Ectodermal cell (in vitro differentiated cells): ENCODE measurements at regions not wholly inside any gene's neighbourhood (a gene's known extent, or its start where the extent isn't known, plus 50 kb on each side); places are given as distances from the start of the nearest gene placed in this dataset.

ENCODE experiments used
- H3K27ac ChIP-seq: 2 replicates; pipeline ENCODE4 v1.7.0; 2013; ENCODE audit warnings: mild to moderate bottlenecking, low read depth, low read length; ENCODE audit not compliant: insufficient read depth, poor library complexity, severe bottlenecking
- H3K27me3 ChIP-seq: 2 replicates; pipeline ENCODE4 v1.7.0; 2013; ENCODE audit warnings: mild to moderate bottlenecking, low read length; ENCODE audit not compliant: insufficient read depth, control insufficient read depth, poor library complexity, severe bottlenecking
- H3K36me3 ChIP-seq: one replicate; pipeline ENCODE4 v1.7.0; 2013; ENCODE audit warnings: low read length; ENCODE audit not compliant: control insufficient read depth, insufficient read depth
- H3K4me1 ChIP-seq: one replicate; pipeline ENCODE4 v1.7.0; 2013; ENCODE audit warnings: low read length; ENCODE audit not compliant: control insufficient read depth, insufficient read depth
- H3K4me3 ChIP-seq: 2 replicates; pipeline ENCODE4 v1.7.0; 2013; ENCODE audit warnings: low read depth, low read length, control low read depth; ENCODE audit not compliant: insufficient read depth
- H3K9me3 ChIP-seq: 2 replicates; pipeline ENCODE4 v1.7.0; 2013; ENCODE audit warnings: mild to moderate bottlenecking, low read length, moderate library complexity; ENCODE audit not compliant: control insufficient read depth
- WGBS, 2 experiments: methylation state at CpG; one replicate each; pipeline ENCODE4 v1.1.7; 2013; ENCODE audit warnings: missing lambda C conversion rate in 2 of 2; 5-methylcytosine and 5-hydroxymethylcytosine counted together

- Histone ChIP-seq H3K4me1 (no peaks in the 10 kb centered on the region), H3K27ac (no peak overlapping the region), H3K9me3 (no peaks in the 10 kb centered on the region), H3K36me3 (no peaks in the 10 kb centered on the region), H3K27me3 (no peaks in the 10 kb centered on the region), H3K4me3 (no peak overlapping the region)
- 87 to 94% methylated on average over 1 to 2 of the region's 2 CpGs for WGBS, 2 experiments
These were observed 543.7 kb downstream of the ARAP2 start for GRCh38 chr4:35700663-35701062.

DNA sequence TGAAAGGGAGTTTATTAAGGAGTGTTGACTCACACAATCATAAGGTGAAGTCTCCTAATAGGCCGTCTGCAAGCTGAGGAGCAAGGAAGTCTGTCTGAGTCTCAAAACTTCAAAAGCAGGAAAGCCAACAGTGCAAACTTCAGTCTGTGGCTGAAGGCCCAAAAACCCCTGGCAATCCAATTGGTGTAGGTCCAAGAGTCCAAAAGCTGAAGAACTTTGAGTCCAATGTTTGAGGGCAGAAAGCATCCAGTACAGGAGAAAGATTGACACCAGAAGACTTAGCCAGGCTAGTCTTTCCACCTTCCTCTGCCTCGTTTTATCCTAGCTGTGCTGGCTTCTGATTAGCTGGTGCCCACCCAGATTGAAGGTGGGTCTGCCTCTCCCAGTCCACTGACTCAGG, 535.2 kb downstream of the ARAP2 start:
- Histone ChIP-seq H3K4me1 (no peaks in the 10 kb centered on the region), H3K9me3 (no peaks in the 10 kb centered on the region), H3K36me3 (no peaks in the 10 kb centered on the region), H3K27ac (no peak overlapping the region), H3K27me3 (no peaks in the 10 kb centered on the region), H3K4me3 (no peak overlapping the region)
- WGBS, 2 experiments: 89 to 93% methylated on average over 2 of the region's 2 CpGs

DNA sequence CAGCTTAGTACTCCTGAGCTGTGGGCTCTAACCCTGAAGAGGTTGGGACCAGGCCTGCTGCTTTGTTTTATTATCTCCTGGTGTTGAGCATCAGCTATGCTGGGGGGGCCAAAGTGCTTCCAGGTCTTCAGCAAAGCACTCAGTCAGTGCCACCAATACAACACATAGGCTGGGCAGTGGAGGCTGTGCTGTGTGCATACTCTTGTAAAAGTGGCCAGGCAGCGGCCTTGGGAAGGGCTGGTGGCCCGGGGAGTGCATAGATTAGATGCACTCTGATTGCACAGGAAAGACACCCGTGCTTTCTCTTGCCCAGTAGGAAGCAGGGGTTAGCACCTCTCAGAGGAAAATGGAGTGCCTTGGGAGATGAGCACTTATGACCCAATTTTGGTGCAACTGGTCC, 534.0 kb downstream of the ARAP2 start:
- Histone ChIP-seq H3K4me1 (no peaks in the 10 kb centered on the region), H3K4me3 (no peak overlapping the region), H3K27me3 (no peaks in the 10 kb centered on the region), H3K36me3 (no peaks in the 10 kb centered on the region), H3K9me3 (no peaks in the 10 kb centered on the region), H3K27ac (no peak overlapping the region)
- 81 to 91% methylated on average over 3 of the region's 3 CpGs for WGBS, 2 experiments

- WGBS, 2 experiments: 93 to 96% methylated on average over 2 of the region's 2 CpGs
- Histone ChIP-seq H3K27ac (no peak overlapping the region), H3K27me3 (no peaks in the 10 kb centered on the region), H3K36me3 (no peaks in the 10 kb centered on the region), H3K9me3 (no peaks in the 10 kb centered on the region), H3K4me1 (no peaks in the 10 kb centered on the region), H3K4me3 (no peak overlapping the region)
These were observed 533.2 kb downstream of the ARAP2 start for GRCh38 chr4:35711127-35711526.

GRCh38 chr4:35723973-35724372, 520.3 kb downstream of the ARAP2 start:
- no peak overlapping the region for H3K4me3 ChIP-seq
- H3K27ac ChIP-seq: no peak overlapping the region
- H3K36me3 ChIP-seq: no peaks in the 10 kb centered on the region
- H3K4me1 ChIP-seq: no peaks in the 10 kb centered on the region
- 98% methylated on average over 3 of the region's 3 CpGs for WGBS, 2 experiments
- H3K9me3 ChIP-seq: no peaks in the 10 kb centered on the region
- H3K27me3 ChIP-seq: no peaks in the 10 kb centered on the region

- Histone ChIP-seq H3K36me3 (no peaks in the 10 kb centered on the region), H3K27ac (no peak overlapping the region), H3K27me3 (no peaks in the 10 kb centered on the region), H3K4me3 (no peak overlapping the region), H3K9me3 (no peaks in the 10 kb centered on the region), H3K4me1 (no peaks in the 10 kb centered on the region)
- 100% methylated on average over 1 of the region's 1 CpG for WGBS, 2 experiments
These were observed 519.2 kb downstream of the ARAP2 start for GRCh38 chr4:35725131-35725530.

DNA sequence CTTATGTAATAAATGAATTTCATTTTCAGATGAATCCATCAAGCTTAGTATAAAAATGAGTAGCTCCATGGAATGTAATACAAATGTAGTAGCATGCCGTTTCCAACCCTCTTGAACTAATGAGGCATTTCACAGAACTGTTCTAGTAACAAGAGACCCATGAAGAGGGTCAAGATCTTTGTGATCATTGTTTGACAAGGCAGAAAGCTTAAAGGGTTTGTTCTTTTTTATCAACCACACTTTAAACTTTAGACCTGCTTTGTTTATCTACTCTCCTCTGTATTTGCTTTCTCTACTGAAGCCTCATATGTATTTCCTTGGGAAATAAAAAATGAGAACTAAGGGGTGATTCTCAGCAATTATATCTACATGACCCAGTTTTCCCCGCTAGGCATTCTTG, 513.9 kb downstream of the ARAP2 start:
- no peaks in the 10 kb centered on the region for H3K4me1 ChIP-seq
- no peaks in the 10 kb centered on the region for H3K36me3 ChIP-seq
- 86 to 91% methylated on average over 2 of the region's 2 CpGs for WGBS, 2 experiments
- H3K27ac ChIP-seq: no peak overlapping the region
- no peaks in the 10 kb centered on the region for H3K27me3 ChIP-seq
- H3K4me3 ChIP-seq: no peak overlapping the region
- H3K9me3 ChIP-seq: no peaks in the 10 kb centered on the region

DNA sequence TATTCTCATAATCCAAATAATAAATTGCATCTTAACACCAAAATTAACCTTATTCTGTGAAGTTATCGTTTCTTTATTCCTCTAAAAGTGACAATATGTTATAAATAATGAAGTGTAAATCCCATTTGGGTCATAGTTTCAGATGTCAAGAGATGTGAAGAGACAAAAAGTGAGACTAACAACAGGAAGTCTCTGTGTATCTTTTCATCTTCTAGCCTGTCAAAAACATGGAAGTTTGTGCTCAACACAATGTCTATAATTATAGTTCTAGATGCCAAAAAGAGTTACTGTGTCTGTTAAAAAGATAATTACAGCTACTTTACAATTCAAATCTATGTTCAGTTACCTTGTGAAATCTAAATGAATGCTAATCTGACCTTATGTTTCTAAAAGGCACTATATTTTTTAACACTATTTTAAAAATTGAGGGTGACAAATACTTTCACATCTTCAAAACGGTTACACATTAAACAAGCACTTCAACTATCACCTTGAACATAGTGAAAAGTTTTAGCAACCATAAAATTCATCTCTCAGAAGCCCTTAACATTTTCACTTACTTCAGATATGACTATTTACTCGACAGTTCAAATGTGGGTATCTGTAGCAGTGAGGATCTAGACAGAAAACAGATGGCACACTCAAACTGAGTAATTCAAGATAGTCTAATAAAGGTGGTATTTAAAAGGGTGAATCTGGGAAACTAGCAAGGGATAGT, 509.8 kb downstream of the ARAP2 start:
- H3K27me3 ChIP-seq: no peaks in the 10 kb centered on the region
- WGBS, 2 experiments: 84 to 88% methylated on average over 2 of the region's 3 CpGs

DNA sequence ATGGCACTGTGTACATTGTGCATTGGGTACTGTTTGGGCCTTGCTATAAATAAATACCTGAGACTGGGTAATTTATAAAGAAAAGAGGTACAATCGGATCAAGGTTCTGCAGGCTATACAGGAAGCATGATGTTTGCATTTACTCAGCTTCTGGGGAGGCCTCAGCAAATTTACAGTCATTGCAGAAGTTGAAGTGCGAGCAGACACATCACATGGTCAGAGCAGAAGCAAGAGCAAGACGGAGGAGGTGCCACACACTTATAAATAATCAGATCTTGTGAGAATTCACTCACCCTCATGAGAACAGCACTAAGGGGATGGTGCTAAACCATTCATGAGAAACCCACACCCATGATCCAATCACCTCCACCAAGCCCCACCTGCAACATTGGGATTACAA, 505.0 kb downstream of the ARAP2 start:
- no peaks in the 10 kb centered on the region for H3K27me3 ChIP-seq
- H3K9me3 ChIP-seq: no peaks in the 10 kb centered on the region
- no peaks in the 10 kb centered on the region for H3K4me1 ChIP-seq
- H3K4me3 ChIP-seq: no peak overlapping the region
- no peaks in the 10 kb centered on the region for H3K36me3 ChIP-seq
- WGBS, 2 experiments: 92 to 95% methylated on average over 3 of the region's 3 CpGs
- H3K27ac ChIP-seq: no peak overlapping the region

More for the DNA sequence above, 509.8 kb downstream of the ARAP2 start:
- Histone ChIP-seq H3K4me3 (no peak overlapping the region), H3K27ac (no peak overlapping the region), H3K9me3 (no peaks in the 10 kb centered on the region), H3K36me3 (no peaks in the 10 kb centered on the region), H3K4me1 (no peaks in the 10 kb centered on the region)

DNA sequence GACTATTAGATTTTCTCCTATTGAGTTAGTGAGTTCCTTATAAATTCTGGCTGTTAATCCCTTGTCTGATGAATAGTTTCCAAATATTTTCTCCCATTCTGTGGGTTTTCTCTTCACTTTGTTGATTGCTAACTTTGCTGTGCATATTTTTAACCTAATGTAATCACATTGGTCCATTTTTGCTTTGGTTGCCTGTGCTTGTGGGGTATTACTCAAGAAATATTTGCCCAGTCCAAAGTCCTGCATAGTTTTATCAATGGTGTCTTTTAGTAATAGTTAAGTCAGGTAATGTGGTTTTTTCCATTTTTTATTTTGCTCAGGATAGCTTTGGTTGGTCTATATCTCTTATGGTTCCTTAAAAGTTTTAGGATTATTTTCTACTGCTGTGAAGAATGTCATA, 490.3 kb downstream of the ARAP2 start:
- H3K4me1 ChIP-seq: no peaks in the 10 kb centered on the region
- H3K36me3 ChIP-seq: no peaks in the 10 kb centered on the region
- H3K27ac ChIP-seq: no peak overlapping the region
- H3K4me3 ChIP-seq: no peak overlapping the region
- no peaks in the 10 kb centered on the region for H3K27me3 ChIP-seq
- no peaks in the 10 kb centered on the region for H3K9me3 ChIP-seq

DNA sequence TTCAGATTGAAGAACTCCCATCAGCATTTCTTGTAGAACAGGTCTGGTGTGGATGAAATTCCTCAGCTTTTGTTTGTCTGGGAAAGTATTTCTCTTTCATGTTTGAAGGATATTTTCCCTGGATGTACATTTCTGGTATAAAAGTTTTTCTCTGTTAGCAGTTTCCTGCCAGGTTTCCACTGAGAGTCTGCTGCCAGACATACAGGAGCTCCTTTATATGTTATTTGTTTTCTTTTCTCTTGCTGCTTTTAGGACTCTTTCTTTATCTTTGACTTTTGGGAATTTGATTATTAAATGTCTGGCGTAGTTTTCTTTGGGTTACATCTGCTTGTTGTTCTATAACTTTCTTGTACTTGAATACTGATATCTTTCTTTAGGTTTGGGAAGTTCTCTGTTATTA, 486.5 kb downstream of the ARAP2 start:
- H3K4me3 ChIP-seq: no peak overlapping the region
- H3K27me3 ChIP-seq: no peaks in the 10 kb centered on the region
- no peaks in the 10 kb centered on the region for H3K9me3 ChIP-seq
- H3K4me1 ChIP-seq: no peaks in the 10 kb centered on the region
- H3K36me3 ChIP-seq: no peaks in the 10 kb centered on the region
- no CpG with 5 or more reads among the region's 1 CpG for WGBS, 2 experiments
- no peak overlapping the region for H3K27ac ChIP-seq
